Loucy (cell line): ENCODE measurements at regions not wholly inside any gene's neighbourhood (a gene's known extent, or its start where the extent isn't known, plus 50 kb on each side); places are given as distances from the start of the nearest gene placed in this dataset.

Experiments
- CTCF ChIP-seq: fragments of 200-600 bp; sonication (generic); conservative IDR thresholded peaks from 2 replicates; pipeline ENCODE4 v1.5.1; 2014; ENCODE audit warnings: mild to moderate bottlenecking, antibody characterized with exemption, low read length
- EZH2phosphoT487 ChIP-seq: fragments of 200-600 bp; IDR thresholded peaks from 2 replicates; pipeline ENCODE4 v1.6.1; 2018; ENCODE audit warnings: antibody characterized with exemption, mild to moderate bottlenecking, moderate library complexity, borderline replicate concordance

- TF ChIP-seq CTCF (no peak), EZH2phosphoT487 (no peak)
Measured at GRCh38 chr7:145481985-145482384, 634.6 kb upstream of the CNTNAP2 start.
